ENCODE measurements at regions not wholly inside any gene's neighbourhood (a gene's known extent, or its start where the extent isn't known, plus 50 kb on each side); places are given as distances from the start of the nearest gene placed in this dataset.
A peak's percentile ranks its signal among the peaks of the same experiment; 100 is the strongest.

DNA sequence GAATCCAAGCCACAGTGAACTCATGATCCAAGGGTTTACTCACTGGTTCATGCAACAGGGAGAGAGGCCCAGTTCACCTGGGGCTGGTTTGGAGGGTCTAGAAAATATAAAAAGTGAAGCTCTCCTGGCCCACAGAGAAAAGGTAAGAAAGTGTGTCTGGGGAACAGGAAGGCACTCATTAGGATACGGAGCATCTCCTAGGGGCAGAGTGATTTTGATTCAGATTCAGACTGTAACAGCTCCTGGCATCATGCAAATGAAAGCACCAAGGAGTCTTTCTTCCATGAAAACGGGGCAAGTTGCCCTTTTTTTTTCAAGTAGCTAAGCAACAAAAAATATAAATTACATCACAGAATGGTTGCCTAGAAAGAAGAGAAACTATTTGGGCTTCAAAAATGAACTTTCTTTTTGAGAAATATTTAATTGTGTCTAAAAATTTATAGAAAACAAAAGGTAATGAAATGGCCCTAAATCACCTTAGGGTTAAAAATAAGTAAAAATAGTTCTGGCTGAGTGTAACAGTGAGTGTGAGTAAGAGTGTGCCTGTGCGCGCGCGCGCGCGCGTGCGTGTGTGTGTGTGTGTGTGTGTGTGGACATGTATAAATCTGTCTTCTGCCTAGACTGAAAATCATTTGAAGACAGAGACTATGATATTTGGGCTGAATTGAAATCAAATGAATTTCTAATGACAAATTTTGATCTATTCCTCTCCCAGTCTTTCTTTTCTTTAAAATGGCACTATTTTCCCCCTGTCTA lies 177.8 kb upstream of the ZNF462 start:
- no peak for DNase-seq

DNA sequence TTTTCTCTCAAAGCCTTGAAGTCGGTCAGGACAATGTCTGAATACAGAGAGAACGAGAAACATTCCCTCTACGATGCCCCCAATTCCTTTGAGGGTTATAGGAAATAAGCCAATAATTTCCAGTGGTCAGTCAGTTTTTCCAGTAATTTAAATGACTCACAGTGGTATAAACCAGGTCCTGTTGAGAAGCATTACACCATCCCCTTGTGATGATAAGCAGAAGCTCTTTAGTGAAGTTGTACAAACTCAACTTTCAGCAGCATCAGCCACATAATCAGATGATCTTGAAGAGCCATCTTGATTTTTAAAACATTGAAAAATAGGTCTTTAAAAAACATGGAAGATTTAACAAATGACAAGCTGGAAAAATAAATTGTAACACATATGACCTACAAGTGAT lies 173.9 kb upstream of the ZNF462 start:
- DNase-seq = no peak

DNA sequence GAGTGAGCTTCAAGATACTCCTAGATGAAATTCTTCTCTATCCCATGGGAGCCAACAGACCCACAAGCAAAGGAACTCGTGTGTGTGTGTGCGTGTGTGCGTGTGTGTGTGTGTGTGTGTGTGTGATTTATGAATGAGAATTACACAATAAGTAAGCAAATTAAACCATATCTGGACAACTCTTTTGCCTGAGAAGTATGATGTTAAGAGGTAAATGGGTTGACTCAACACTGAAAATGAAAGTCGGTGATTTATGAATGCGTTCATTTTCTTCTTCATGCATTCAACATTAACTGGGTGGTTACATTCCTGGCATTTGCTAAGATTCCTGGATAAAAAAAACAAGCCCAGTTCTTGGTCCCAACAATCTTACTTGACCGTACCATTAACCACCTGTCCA lies 171.3 kb upstream of the ZNF462 start:
- DNase-seq = no peak

- DNase-seq = no peak
Measured at GRCh38 chr9:106693558-106693957, 169.4 kb upstream of the ZNF462 start.

- DNase-seq = no peak
Measured at GRCh38 chr9:106696804-106697203, 166.2 kb upstream of the ZNF462 start.

GRCh38 chr9:106697390-106697749 lies 165.6 kb upstream of the ZNF462 start:
- peak; percentile 84 for DNase-seq

DNA sequence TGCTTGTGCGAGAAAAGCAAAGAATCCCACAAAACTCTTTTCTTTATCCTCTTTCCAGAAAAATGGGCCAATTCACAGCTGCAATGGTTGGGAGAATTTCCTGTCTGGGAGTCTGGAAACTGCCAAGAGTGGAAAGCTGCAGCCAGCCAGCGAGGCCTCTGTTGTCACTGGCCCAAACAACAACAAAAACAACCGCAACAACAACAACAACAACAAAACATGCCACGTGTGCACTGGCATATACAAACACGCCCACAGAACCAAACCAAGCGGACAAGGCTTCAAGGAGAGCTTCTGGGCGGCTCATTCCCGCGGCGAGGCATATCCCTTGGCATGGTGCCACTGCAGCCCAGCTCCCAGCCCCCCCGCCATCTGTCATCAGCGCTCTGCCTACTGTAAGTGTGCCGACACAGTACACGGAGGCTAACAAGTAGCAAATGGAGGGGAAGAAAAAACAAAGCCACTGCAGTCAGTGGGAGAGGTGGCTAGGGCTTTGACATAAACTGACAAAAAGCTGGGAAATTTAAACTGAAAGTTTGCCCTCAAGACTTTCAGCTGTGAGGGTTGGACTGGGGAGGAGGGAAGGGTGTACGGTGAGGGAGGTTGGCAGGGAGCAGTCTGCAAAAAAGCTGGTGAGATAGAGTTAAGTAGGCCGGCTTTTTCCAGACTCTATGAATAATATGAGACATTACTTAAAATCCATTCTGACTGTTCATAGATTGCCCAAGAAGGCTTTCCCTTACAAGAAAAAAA lies 165.0 kb upstream of the ZNF462 start:
- DNase-seq = peak; percentile 98

GRCh38 chr9:106700676-106701075 lies 162.3 kb upstream of the ZNF462 start:
- DNase-seq = no peak

DNA sequence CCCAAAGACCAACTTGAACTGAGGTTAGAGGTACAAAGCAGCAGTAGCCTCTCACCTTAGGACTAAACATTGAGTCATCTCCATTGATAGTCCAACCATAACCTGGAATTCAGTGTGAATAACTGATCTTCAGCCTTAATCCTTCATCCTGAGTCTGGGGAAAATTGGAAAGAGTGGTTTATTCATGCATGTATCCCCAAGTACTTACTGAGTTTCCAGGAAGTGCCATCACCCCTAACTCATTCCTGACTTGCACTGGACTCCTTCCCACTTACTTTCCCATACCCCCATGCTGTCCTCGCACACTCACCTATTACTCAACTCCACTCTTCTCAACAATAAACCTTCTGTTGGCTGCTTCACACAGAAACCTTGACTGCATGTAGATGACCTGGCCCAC lies 161.4 kb upstream of the ZNF462 start:
- DNase-seq = no peak

- DNase-seq = no peak
Measured at GRCh38 chr9:106704056-106704615, 158.8 kb upstream of the ZNF462 start.

GRCh38 chr9:106707291-106707690 lies 155.7 kb upstream of the ZNF462 start:
- DNase-seq = no peak

- DNase-seq = peak; percentile 7
Measured at GRCh38 chr9:106707738-106708474, 155.1 kb upstream of the ZNF462 start.

DNA sequence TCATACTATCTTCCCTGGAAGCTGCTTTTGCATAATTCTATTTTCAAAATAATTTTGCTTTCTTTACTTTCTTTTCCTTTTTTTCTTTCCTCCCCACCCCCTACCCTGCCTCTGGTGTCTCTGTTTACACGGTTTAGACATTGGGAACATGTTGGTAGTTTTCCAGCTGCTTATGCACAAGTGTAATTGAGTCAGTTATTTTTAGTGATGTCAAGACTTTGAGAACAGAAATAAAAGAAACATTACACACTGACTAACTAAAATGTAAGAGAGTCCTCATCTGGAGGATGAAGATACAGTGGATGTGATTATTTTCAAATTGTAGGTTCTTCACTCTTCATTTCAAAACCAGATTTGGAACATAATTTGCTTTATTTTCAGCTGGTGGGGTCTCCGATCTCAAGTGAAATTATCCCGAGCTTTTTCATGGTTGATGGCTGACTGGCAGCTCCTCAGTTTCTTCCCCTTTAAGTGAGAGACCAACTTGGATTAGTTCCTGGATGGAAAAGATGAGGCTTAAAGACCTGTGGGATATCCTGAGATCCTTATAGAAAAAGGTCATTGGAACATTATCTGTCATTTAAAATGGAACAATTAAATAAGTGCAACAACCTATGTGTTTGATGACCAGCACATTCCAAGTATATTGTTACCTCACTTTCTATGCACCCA lies 154.4 kb upstream of the ZNF462 start:
- no peak for DNase-seq

- DNase-seq = no peak
Measured at GRCh38 chr9:106712279-106712678, 150.7 kb upstream of the ZNF462 start.

DNA sequence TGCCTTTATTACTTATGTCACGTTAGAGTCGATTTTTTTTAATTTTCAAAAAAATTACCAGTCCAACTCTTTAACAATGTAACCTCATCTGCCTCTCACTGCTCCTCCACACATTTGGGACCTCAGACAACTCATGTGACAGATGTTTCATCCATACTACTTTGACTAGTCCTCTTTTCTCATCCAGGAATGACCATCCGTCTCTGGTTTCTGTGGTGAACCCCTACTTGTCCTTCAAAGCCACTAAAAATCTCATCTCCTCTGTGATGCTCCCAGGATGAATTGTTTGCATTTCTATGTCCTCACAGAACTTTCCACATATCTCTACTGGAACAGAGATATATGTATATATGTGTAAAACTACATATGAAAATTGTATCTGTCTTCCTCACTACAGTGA lies 149.8 kb upstream of the ZNF462 start:
- no peak for DNase-seq

- DNase-seq = no peak
Measured at GRCh38 chr9:106716820-106717219, 146.1 kb upstream of the ZNF462 start.

DNA sequence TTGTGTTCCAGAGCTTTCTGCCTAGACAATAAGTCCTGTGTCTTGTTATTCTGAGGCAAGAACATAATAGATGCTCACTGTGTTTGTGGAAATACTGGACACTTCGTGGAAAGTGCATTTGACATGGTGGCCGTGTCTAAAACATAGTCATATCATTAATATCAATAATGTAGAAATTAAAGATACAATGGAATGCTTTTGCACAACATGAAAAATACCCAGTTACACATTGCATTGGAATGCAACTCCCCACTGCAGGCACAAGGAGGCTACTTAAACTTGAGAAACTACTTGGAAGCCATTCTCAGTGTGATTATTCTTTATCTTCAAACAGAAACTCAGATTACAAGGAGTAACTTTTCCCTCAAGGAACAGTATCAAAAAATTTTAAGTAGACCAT lies 145.3 kb upstream of the ZNF462 start:
- DNase-seq = no peak

DNA sequence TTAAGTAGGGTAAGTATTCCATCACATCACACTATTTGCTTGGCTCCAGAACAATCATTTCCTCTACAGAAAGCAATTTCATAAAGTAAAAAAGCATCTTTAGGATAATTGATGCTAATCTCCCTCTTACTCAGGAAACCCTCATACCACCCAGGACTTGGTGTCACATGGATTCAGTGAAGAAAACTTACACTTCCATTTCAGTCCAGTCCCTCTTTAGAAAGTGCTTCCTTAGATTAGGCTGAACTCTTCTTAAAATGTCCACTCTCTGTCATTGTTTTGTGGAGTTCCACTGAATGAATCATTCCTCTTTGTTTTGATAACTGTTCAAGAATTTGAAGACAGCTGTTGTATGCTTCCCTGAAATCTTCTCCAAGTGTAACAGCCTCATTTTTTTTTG lies 144.0 kb upstream of the ZNF462 start:
- DNase-seq = no peak

DNA sequence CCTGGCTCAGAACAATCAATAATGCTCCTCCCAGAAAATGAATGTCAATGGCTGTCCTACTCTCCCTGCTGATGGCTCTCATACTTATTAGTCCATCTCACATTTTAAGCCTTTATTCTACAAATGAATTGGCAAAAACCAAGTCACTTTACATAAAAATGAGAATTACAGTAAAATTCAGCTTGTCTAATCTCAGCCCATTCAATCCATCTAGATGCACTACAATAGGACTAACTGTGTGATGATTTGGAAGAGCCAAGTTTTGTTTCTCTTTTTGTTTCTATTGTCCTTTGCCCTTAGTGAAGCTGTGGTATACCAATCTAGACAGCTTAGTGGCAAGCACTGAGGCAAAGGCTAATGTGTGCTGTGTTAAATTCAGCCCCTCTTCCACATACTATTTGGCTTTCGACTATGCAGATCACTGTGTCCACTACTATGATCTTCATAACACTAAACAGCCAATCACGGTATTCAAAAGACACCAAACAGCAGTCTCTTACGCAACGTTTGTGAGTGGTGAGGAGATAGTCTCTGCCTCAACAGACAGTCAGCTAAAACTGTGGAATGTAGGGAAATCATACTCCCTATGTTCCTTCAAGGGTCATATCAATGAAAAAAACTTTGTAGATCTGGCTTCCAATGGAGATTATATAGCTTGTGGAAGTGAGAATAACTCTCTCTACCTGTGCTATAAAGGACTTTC lies 140.8 kb upstream of the ZNF462 start:
- DNase-seq = no peak

DNA sequence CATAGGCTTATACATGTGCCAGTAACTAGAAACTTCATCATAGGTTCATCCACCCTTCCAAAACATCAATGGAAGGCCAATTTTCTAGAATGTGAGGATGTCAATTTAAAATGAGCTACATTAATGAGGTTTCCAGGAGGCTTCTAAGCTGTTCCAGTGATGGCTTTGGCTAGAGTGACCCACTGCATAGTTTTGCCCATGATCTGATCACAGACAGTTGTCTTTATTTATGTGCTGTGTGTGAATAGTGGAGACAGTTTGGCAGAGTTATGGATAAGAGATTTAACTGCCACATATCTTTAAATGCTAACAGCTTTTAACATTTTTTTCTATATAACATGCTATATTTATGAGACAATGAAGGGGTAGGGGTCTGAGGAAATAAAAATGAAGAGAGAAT lies 139.0 kb upstream of the ZNF462 start:
- no peak for DNase-seq

DNA sequence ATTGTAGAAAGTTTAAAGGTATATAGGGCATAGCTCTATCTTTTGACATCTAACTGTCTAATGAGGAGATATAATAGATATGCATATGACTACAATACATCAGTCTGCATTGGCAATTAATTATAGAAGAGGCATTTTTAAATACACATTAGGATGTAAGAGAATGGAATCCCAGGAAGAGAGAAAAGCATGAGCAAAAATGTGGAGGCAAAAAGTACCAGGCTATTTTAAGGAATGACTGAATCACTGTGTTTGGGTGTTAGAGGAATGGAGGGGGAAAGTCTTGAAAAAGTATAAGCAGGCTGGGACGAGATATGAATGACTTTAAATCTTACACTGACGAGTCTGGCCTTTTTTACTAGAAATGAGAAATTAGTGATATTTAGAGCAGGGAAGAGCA lies 138.4 kb upstream of the ZNF462 start:
- DNase-seq = no peak

DNA sequence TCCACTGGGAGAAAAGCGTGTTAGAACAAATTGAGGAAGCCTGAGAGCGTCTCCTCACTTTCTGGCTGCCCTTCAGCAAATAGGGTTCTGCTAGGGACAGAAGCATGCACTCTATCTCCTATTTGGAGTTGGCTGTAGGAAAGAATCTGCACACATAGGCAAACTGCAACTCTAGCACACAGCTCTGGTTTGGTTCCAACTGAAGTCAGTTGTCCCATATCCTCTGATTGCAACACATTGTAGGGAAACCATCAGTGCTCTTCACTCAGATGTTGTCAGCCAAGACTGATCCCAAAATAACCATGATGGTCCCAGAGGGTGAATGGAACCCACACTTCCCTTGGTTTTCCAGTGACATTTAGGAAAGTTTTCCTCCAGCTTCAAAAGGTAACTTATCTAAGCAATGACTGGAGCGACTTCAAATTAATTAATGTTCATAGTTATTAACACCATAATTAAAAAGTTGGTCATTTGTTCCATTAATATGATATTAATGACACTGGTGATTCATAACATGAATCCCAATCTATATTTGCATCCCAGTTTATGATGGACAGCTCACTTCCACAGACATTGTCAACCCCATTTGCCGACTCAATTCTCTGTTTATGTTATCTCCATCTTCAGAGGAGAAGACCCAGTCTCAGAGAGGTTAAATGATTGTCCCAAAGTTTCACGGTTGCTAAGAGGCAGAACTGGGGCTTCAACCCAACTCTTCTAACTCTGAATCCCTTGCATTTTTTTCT lies 136.7 kb upstream of the ZNF462 start:
- no peak for DNase-seq
